ENCODE measurements at regions not wholly inside any gene's neighbourhood (a gene's known extent, or its start where the extent isn't known, plus 50 kb on each side); places are given as distances from the start of the nearest gene placed in this dataset.

DNA sequence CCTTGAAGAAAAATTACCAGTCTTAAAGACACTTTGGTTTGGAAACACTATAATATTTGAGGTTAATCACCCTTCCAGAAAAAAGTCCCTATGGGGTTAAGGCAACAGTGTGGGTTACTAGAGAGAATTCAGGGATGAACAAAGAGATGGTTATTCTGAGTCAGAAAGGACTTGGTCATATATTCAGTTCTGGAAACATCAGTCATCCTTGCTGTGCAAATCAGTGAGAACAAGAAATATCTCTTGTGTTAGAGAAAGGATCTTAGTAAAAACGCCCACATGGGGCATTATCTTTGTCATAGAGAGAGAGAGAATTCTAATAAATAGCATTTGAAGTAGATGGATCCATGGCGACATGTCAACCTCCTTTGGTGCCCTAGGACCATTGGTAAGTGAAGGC is 59.4 kb upstream of the E2F7 start:
- Histone ChIP-seq H3K9ac (ENCODE audit: insufficient read length, low read depth) (no peak overlapping the region), H3K9me3 (ENCODE audit: insufficient read depth, low read length) (no peaks in the 10 kb centered on the region), H3K27me3 (ENCODE audit: insufficient read depth, insufficient read length) (no peaks in the 10 kb centered on the region), H3K36me3 (ENCODE audit: insufficient read depth, insufficient read length, low read length) (no peaks in the 10 kb centered on the region), H3K4me3 (ENCODE audit: insufficient read length, low read depth) (no peak overlapping the region), H3K4me1 (ENCODE audit: insufficient read depth, insufficient read length) (no peaks in the 10 kb centered on the region)
- no peak for DNase-seq (ENCODE audit: low read depth, low spot score)
- no peak for TF ChIP-seq ZNF274 (IDR thresholded peaks at IDR 0.05; ENCODE audit: low read depth, low read length)
- no peak for TF ChIP-seq SUZ12 (IDR thresholded peaks at IDR 0.05; ENCODE audit: extremely low read depth, insufficient read depth, insufficient read length)
- TF ChIP-seq YY1 (IDR thresholded peaks at IDR 0.05; ENCODE audit: insufficient read depth, insufficient read length): no peak

DNA sequence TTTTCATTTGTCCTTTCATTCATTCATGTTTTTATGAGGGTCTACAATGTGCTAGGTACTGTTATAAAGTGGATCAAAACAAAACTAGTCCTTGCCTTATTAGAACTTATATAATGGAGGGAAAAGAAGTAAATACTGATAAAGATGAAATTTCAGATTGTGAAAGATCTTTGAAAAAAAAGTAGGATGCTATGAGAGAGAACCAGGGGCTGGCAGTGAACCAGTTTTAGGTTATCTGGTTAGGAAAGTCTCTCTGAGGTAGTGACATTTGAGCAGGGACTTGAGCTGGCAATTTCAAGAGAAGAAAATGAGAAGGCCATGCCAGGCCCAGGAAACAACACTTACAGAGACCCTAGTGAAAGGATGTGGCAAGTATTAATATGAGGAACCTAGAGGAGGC is 57.3 kb upstream of the E2F7 start:
- H3K36me3 ChIP-seq (ENCODE audit: insufficient read depth, insufficient read length, low read length): no peaks in the 10 kb centered on the region
- no peaks in the 10 kb centered on the region for H3K9me3 ChIP-seq (ENCODE audit: insufficient read depth, low read length)
- no peak overlapping the region for H3K9ac ChIP-seq (ENCODE audit: insufficient read length, low read depth)
- no peak overlapping the region for H3K4me3 ChIP-seq (ENCODE audit: insufficient read length, low read depth)
- TF ChIP-seq YY1 (IDR thresholded peaks at IDR 0.05; ENCODE audit: insufficient read depth, insufficient read length) (no peak), ZNF274 (IDR thresholded peaks at IDR 0.05; ENCODE audit: low read depth, low read length) (no peak), SUZ12 (IDR thresholded peaks at IDR 0.05; ENCODE audit: extremely low read depth, insufficient read depth, insufficient read length) (no peak)
- DNase-seq (ENCODE audit: low read depth, low spot score): no peak
- H3K27me3 ChIP-seq (ENCODE audit: insufficient read depth, insufficient read length): no peaks in the 10 kb centered on the region
- H3K4me1 ChIP-seq (ENCODE audit: insufficient read depth, insufficient read length): no peaks in the 10 kb centered on the region

DNA sequence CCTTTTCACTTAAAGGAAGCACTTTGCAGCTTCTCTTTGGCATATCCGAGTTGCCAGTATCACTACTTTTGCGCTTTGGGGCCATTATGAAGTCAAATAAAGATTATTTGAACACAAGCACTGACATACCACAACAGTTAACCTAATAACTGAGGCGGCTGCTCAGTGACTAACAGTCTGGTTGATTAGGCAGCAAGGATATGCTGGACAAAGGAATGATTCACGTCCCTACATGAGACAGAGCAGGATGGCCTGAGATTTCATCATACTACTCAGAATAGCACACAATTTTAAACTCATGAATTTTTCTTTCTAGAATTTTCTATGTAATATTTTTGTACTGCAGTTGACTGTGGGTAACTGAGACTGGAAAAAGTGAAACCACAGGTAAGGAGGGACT is 56.9 kb upstream of the E2F7 start:
- Histone ChIP-seq H3K4me1 (ENCODE audit: insufficient read depth, insufficient read length) (no peaks in the 10 kb centered on the region), H3K36me3 (ENCODE audit: insufficient read depth, insufficient read length, low read length) (no peaks in the 10 kb centered on the region), H3K27me3 (ENCODE audit: insufficient read depth, insufficient read length) (no peaks in the 10 kb centered on the region), H3K9ac (ENCODE audit: insufficient read length, low read depth) (no peak overlapping the region), H3K9me3 (ENCODE audit: insufficient read depth, low read length) (no peaks in the 10 kb centered on the region), H3K4me3 (ENCODE audit: insufficient read length, low read depth) (no peak overlapping the region)
- no peak for DNase-seq (ENCODE audit: low read depth, low spot score)
- TF ChIP-seq YY1 (IDR thresholded peaks at IDR 0.05; ENCODE audit: insufficient read depth, insufficient read length) (no peak), ZNF274 (IDR thresholded peaks at IDR 0.05; ENCODE audit: low read depth, low read length) (no peak), SUZ12 (IDR thresholded peaks at IDR 0.05; ENCODE audit: extremely low read depth, insufficient read depth, insufficient read length) (no peak)

DNA sequence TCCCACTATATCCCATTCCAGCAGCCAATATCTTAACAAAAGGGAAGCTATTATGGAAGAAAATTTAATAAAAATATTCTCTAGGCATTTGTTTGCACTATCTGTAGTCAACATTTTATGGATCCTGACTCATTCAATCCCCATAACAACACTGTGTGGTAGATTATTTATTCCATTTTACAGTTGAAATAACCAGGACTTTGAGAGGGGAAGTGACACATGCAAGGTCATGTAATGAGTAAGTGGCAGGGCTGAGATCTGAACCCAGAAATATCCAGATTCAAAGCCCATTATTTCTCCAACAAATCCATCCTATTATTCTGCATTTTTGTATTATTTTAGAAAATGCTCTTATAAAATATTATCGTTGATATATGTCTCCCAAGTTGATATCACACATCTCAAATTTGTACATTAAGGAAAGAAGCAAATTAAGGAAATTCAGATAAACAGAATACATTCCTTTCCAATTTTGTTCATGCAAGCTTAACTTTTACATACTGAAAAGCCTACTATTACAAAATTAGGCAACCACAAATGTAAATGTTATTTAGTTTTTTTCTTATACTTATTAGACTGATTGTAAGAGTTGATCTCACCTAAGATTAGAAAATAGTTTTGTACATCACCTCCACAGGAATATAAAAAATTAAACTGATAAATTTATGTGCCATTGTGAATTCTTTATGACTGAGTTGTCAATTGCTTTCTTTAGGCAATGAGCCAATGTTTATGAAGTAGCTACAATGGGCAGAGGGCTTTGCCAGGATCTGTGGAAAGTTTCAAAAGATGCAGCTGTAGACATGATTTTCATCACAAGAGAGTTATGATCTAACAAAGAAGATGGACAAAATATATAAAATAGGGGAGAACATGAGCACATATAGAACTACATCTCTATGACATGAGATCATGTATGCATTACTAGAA is 55.1 kb upstream of the E2F7 start:
- H3K4me1 ChIP-seq (ENCODE audit: insufficient read depth, insufficient read length): no peaks in the 10 kb centered on the region
- no peak for DNase-seq (ENCODE audit: low read depth, low spot score)
- no peak overlapping the region for H3K9ac ChIP-seq (ENCODE audit: insufficient read length, low read depth)
- H3K9me3 ChIP-seq (ENCODE audit: insufficient read depth, low read length): no peaks in the 10 kb centered on the region
- no peak overlapping the region for H3K4me3 ChIP-seq (ENCODE audit: insufficient read length, low read depth)
- H3K27me3 ChIP-seq (ENCODE audit: insufficient read depth, insufficient read length): no peaks in the 10 kb centered on the region
- no peaks in the 10 kb centered on the region for H3K36me3 ChIP-seq (ENCODE audit: insufficient read depth, insufficient read length, low read length)
- TF ChIP-seq YY1 (IDR thresholded peaks at IDR 0.05; ENCODE audit: insufficient read depth, insufficient read length) (no peak), ZNF274 (IDR thresholded peaks at IDR 0.05; ENCODE audit: low read depth, low read length) (no peak)

DNA sequence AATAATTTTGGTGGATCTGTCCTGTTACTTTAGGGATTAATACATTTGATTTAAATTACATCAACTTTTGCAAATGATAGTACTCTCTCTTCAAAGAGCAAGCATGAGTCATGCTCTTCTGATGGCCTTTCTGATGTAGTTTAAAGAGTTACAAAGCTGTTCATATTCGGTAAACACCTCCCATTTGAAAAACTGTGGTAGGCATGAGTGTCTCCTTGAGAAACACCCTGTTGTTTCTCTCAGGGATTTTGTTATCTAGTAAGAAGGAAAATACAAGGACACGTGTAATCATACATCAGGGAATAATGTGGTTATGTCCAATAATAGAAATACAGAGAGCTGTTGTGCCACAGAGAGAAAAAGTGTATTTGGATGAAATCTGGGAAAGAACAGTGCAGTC is 53.3 kb upstream of the E2F7 start:
- no peak for DNase-seq (ENCODE audit: low read depth, low spot score)
- Histone ChIP-seq H3K9me3 (ENCODE audit: insufficient read depth, low read length) (no peaks in the 10 kb centered on the region), H3K4me3 (ENCODE audit: insufficient read length, low read depth) (no peak overlapping the region), H3K4me1 (ENCODE audit: insufficient read depth, insufficient read length) (no peaks in the 10 kb centered on the region), H3K9ac (ENCODE audit: insufficient read length, low read depth) (no peak overlapping the region), H3K27me3 (ENCODE audit: insufficient read depth, insufficient read length) (no peaks in the 10 kb centered on the region), H3K36me3 (ENCODE audit: insufficient read depth, insufficient read length, low read length) (no peaks in the 10 kb centered on the region)
- TF ChIP-seq ZNF274 (IDR thresholded peaks at IDR 0.05; ENCODE audit: low read depth, low read length): no peak
- no peak for TF ChIP-seq YY1 (IDR thresholded peaks at IDR 0.05; ENCODE audit: insufficient read depth, insufficient read length)
- no peak for TF ChIP-seq SUZ12 (IDR thresholded peaks at IDR 0.05; ENCODE audit: extremely low read depth, insufficient read depth, insufficient read length)

DNA sequence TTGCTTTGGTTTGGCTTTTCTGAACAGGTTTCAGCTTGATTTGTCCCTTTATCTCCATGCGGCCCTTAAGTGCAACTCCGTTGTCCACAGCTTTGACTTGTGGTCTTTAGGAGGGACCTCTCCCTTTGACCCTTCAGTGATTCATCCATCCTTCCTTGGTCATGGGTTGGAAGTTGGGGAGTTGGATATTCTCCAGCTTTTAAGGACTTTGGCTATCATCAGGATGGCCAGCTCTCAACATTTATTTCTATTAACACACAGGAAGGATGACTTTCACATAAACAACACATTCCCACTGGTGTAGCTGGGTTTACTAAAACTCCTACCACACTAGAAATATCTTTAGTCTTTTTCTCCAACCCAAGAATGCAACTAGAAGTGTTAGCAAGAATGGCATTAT is 50.9 kb upstream of the E2F7 start:
- Histone ChIP-seq H3K36me3 (ENCODE audit: insufficient read depth, insufficient read length, low read length) (no peaks in the 10 kb centered on the region), H3K4me3 (ENCODE audit: insufficient read length, low read depth) (no peak overlapping the region), H3K27me3 (ENCODE audit: insufficient read depth, insufficient read length) (no peaks in the 10 kb centered on the region), H3K9me3 (ENCODE audit: insufficient read depth, low read length) (no peaks in the 10 kb centered on the region), H3K4me1 (ENCODE audit: insufficient read depth, insufficient read length) (no peaks in the 10 kb centered on the region), H3K9ac (ENCODE audit: insufficient read length, low read depth) (no peak overlapping the region)
- no peak for TF ChIP-seq YY1 (IDR thresholded peaks at IDR 0.05; ENCODE audit: insufficient read depth, insufficient read length)
- TF ChIP-seq ZNF274 (IDR thresholded peaks at IDR 0.05; ENCODE audit: low read depth, low read length): no peak
- TF ChIP-seq SUZ12 (IDR thresholded peaks at IDR 0.05; ENCODE audit: extremely low read depth, insufficient read depth, insufficient read length): no peak
- no peak for DNase-seq (ENCODE audit: low read depth, low spot score)

DNA sequence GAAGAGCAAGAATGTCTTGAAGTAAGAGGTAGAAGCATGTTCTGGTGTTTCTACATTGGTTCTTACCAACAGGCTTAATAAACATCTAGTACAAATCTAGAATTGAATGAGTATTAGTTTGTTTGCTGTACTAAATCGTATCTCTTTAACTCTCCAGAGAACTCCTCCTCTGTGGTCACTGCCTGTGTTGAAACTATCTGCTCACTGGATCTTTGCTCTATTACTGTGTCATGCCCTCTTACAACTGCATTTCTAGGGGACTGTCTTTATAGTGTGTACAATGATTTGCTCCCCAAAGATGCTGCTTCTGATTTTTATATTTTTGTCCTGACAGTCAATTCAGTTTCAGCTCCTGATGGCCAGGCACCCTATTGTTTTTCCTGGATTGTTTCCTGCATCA is 50.1 kb upstream of the E2F7 start:
- no peaks in the 10 kb centered on the region for H3K4me1 ChIP-seq (ENCODE audit: insufficient read depth, insufficient read length)
- TF ChIP-seq YY1 (IDR thresholded peaks at IDR 0.05; ENCODE audit: insufficient read depth, insufficient read length): no peak
- TF ChIP-seq ZNF274 (IDR thresholded peaks at IDR 0.05; ENCODE audit: low read depth, low read length): no peak
- TF ChIP-seq SUZ12 (IDR thresholded peaks at IDR 0.05; ENCODE audit: extremely low read depth, insufficient read depth, insufficient read length): no peak
- DNase-seq (ENCODE audit: low read depth, low spot score): no peak

More for the DNA sequence above, 50.1 kb upstream of the E2F7 start:
- H3K27me3 ChIP-seq (ENCODE audit: insufficient read depth, insufficient read length): no peaks in the 10 kb centered on the region
- no peak overlapping the region for H3K9ac ChIP-seq (ENCODE audit: insufficient read length, low read depth)
- H3K9me3 ChIP-seq (ENCODE audit: insufficient read depth, low read length): no peaks in the 10 kb centered on the region
- H3K4me3 ChIP-seq (ENCODE audit: insufficient read length, low read depth): no peak overlapping the region
- no peaks in the 10 kb centered on the region for H3K36me3 ChIP-seq (ENCODE audit: insufficient read depth, insufficient read length, low read length)

Data from NT2/D1 (cell line).